B cell (primary cell): ENCODE measurements at regions not wholly inside any gene's neighbourhood (a gene's known extent, or its start where the extent isn't known, plus 50 kb on each side); places are given as distances from the start of the nearest gene placed in this dataset.

Source experiments
- ATAC-seq: fragments of 200-7000 bp; cut with Tn5 transposase; one replicate; pipeline ENCODE4 v1.10.0; 2021; ENCODE audit warnings: low read depth, mild to moderate bottlenecking, moderate number of reproducible peaks, moderate library complexity
- CTCF ChIA-PET: fragments of 350-600 bp; sonication (Branson Sonifier 250); formaldehyde crosslinking; loops from one replicate; lab custom pipeline; 2021; ENCODE audit warnings: antibody characterized with exemption, inconsistent platforms; lab: Charles Lee
- POLR2A ChIA-PET: fragments of 350-600 bp; sonication (Branson Sonifier 250); formaldehyde crosslinking; loops from one replicate; lab custom pipeline; 2021; ENCODE audit warnings: antibody characterized with exemption; lab: Charles Lee
- DNase-seq: peaks from one replicate; pipeline ENCODE4 v3.0.0; 2013
- H2AFZ ChIP-seq: 2 replicates; pipeline ENCODE4 v1.6.1; 2012; ENCODE audit warnings: mild to moderate bottlenecking, low read depth, low read length; ENCODE audit not compliant: insufficient read depth, poor library complexity, severe bottlenecking
- H3K27ac ChIP-seq, 2 donors: 1 replicate in 1 of 2; 2 replicates in 1 of 2; pipeline ENCODE4 v1.5.1; 2012 to 2013; ENCODE audit warnings: low read length in 2 of 2, mild to moderate bottlenecking in 2 of 2, moderate library complexity in 1 of 2
- H3K27me3 ChIP-seq, 4 experiments: fragments of 200-600 bp in 1 of 4; sonication (generic) in 1 of 4; replicated peaks in 1 of 4; 1 replicate in 2 of 4; 2 replicates in 2 of 4; pipeline versions ENCODE4 v1.6.1 to v1.7.0; 2013 to 2016; ENCODE audit warnings: low read length in 3 of 4, mild to moderate bottlenecking in 2 of 4, mixed read lengths in 1 of 4, moderate library complexity in 1 of 4; ENCODE audit not compliant: insufficient read depth in 4 of 4, control insufficient read depth in 3 of 4; ENCODE audit errors: control extremely low read depth in 1 of 4
- H3K36me3 ChIP-seq, 2 experiments: replicated peaks in 1 of 2; 1 replicate in 1 of 2; 2 replicates in 1 of 2; pipeline versions ENCODE4 v1.6.1 to v1.7.1; 2013; ENCODE audit warnings: low read length in 1 of 2; ENCODE audit not compliant: insufficient read depth in 2 of 2, control insufficient read depth in 1 of 2; ENCODE audit errors: control extremely low read depth in 1 of 2, extremely low read depth in 1 of 2
- H3K4me1 ChIP-seq, 2 donors: fragments of 200-600 bp in 1 of 2; sonication (generic) in 1 of 2; 1 replicate in 1 of 2; 2 replicates in 1 of 2; pipeline versions ENCODE4 v1.5.1 to v1.6.1; 2013 to 2017; ENCODE audit warnings: low read length in 2 of 2; ENCODE audit not compliant: control insufficient read depth in 2 of 2, insufficient read depth in 2 of 2
- H3K4me2 ChIP-seq: replicated peaks from 2 replicates; pipeline ENCODE3; 2012; ENCODE audit warnings: mild to moderate bottlenecking, low read depth, low read length; ENCODE audit not compliant: poor library complexity, severe bottlenecking
- H3K4me3 ChIP-seq, 5 experiments: fragments of 200-600 bp in 1 of 5; sonication (generic) in 1 of 5; 1 replicate in 3 of 5; 2 replicates in 2 of 5; pipeline versions ENCODE4 v1.5.1 to v1.7.0; 2011 to 2016; ENCODE audit warnings: low read length in 4 of 5, mild to moderate bottlenecking in 4 of 5, low read depth in 2 of 5, control low read depth in 1 of 5, moderate library complexity in 1 of 5; ENCODE audit not compliant: insufficient read depth in 1 of 5; ENCODE audit errors: control extremely low read depth in 1 of 5, extremely low read depth in 1 of 5
- H3K79me2 ChIP-seq: fragments of 200-600 bp; sonication (generic); one replicate; pipeline ENCODE4 v1.6.0; 2016; ENCODE audit warnings: low read length; ENCODE audit not compliant: control insufficient read depth, insufficient read depth
- H3K9ac ChIP-seq: fragments of 200-600 bp; sonication (generic); 2 replicates; pipeline ENCODE4 v1.6.1; 2017; ENCODE audit warnings: mild to moderate bottlenecking, low read length, moderate library complexity
- H3K9me3 ChIP-seq, 3 donors: one replicate each; pipeline versions ENCODE4 v1.6.1 to v1.7.1; 2013; ENCODE audit warnings: low read length in 2 of 3; ENCODE audit not compliant: control insufficient read depth in 2 of 3, insufficient read depth in 1 of 3; ENCODE audit errors: control extremely low read depth in 1 of 3
- H4K20me1 ChIP-seq: 2 replicates; pipeline ENCODE4 v1.6.0; 2012; ENCODE audit warnings: mild to moderate bottlenecking, low read length; ENCODE audit not compliant: insufficient read depth, control insufficient read depth, poor library complexity, severe bottlenecking
- H3K27ac Mint-ChIP-seq: one replicate; pipeline ENCODE4 v1.8.0; 2021; ENCODE audit warnings: mixed read lengths
- H3K27me3 Mint-ChIP-seq: one replicate; pipeline ENCODE4 v1.8.0; 2021; ENCODE audit warnings: mixed read lengths
- H3K4me1 Mint-ChIP-seq: one replicate; pipeline ENCODE4 v1.8.0; 2021; ENCODE audit warnings: mixed read lengths
- H3K4me3 Mint-ChIP-seq: one replicate; pipeline ENCODE4 v1.8.0; 2021; ENCODE audit warnings: mixed read lengths
- H3K9me3 Mint-ChIP-seq: one replicate; pipeline ENCODE4 v1.8.0; 2022; ENCODE audit warnings: mixed read lengths; ENCODE audit not compliant: insufficient read depth
- CTCF ChIP-seq: fragments of 200-600 bp; IDR thresholded peaks from one replicate; pipeline ENCODE4 v1.8.0; 2022; ENCODE audit warnings: antibody characterized with exemption, mild to moderate bottlenecking
- EZH2 ChIP-seq: IDR thresholded peaks from 2 replicates; pipeline ENCODE4 v1.6.1; 2012; ENCODE audit warnings: borderline replicate concordance, low read depth, mild to moderate bottlenecking, moderate library complexity, low read length; ENCODE audit not compliant: insufficient read depth, poor library complexity, severe bottlenecking
- WGBS: methylation state at CpG from one replicate; pipeline ENCODE4 v1.1.5; 2013; ENCODE audit warnings: missing lambda C conversion rate; ENCODE audit not compliant: insufficient coverage; 5-methylcytosine and 5-hydroxymethylcytosine counted together
- intact Hi-C: fragments of 100-400 bp; cut with micrococcal nuclease; formaldehyde crosslinking; loops from one replicate; pipeline ENCODE4 v1.10.0; 2022

- Histone ChIP-seq H3K4me3 (no peak overlapping the region), H2AFZ (no peak overlapping the region), H3K4me2 (no peak overlapping the region), H3K79me2 (no peaks in the 10 kb centered on the region), H4K20me1 (no peaks in the 10 kb centered on the region), H3K9ac (no peak overlapping the region), H3K4me1 (no peaks in the 10 kb centered on the region), H3K9me3 (peaks cover 0 to 4% (median 0%) of the 10 kb centered on the region in 3 donors), H3K27ac (no peak overlapping the region), H3K36me3 (no peaks in the 10 kb centered on the region), H3K27me3 (no peaks in the 10 kb centered on the region)
- Mint-ChIP-seq H3K27me3 (no peaks in the 10 kb centered on the region), H3K9me3 (peaks cover 3% of the 10 kb centered on the region), H3K4me1 (no peaks in the 10 kb centered on the region), H3K4me3 (no peak overlapping the region), H3K27ac (no peak overlapping the region)
- intact Hi-C loops = no loop called here
- POLR2A ChIA-PET = no interaction called here
- ATAC-seq (no peak), DNase-seq (no peak)
- CTCF ChIA-PET = no interaction called here
- WGBS = 75% methylated on average over 2 of the region's 2 CpGs
- TF ChIP-seq CTCF = no peak
- no peak for TF ChIP-seq EZH2
Observed at GRCh38 chr3:68571321-68571720, 361.0 kb downstream of the TAFA4 start.

GRCh38 chr3:68560728-68561127 lies 371.6 kb downstream of the TAFA4 start:
- Histone ChIP-seq H3K9me3 (no peaks in the 10 kb centered on the region), H3K9ac (no peak overlapping the region), H3K27ac (no peak overlapping the region), H3K27me3 (no peaks in the 10 kb centered on the region), H3K4me3 (no peak overlapping the region), H4K20me1 (no peaks in the 10 kb centered on the region), H3K79me2 (no peaks in the 10 kb centered on the region), H3K4me2 (no peak overlapping the region), H2AFZ (no peak overlapping the region), H3K4me1 (no peaks in the 10 kb centered on the region), H3K36me3 (no peaks in the 10 kb centered on the region)
- Mint-ChIP-seq H3K27ac (no peak overlapping the region), H3K9me3 (peaks cover 2% of the 10 kb centered on the region), H3K27me3 (no peaks in the 10 kb centered on the region), H3K4me1 (no peaks in the 10 kb centered on the region), H3K4me3 (no peak overlapping the region)
- POLR2A ChIA-PET = no interaction called here
- WGBS = no CpG with 5 or more reads among the region's 2 CpGs
- DNase-seq (no peak), ATAC-seq (no peak)
- intact Hi-C loops = no loop called here
- CTCF ChIA-PET = no interaction called here
- no peak for TF ChIP-seq EZH2
- TF ChIP-seq CTCF = no peak
